CD4-positive, alpha-beta T cell (primary cell): ENCODE measurements at regions not wholly inside any gene's neighbourhood (a gene's known extent, or its start where the extent isn't known, plus 50 kb on each side); places are given as distances from the start of the nearest gene placed in this dataset.

Experiments
- ATAC-seq: fragments of 200-7000 bp; cut with Tn5 transposase; one replicate; pipeline ENCODE4 v1.10.0; 2022; ENCODE audit warnings: mild to moderate bottlenecking; ENCODE audit not compliant: poor library complexity
- CTCF ChIA-PET: fragments of 350-600 bp; sonication (Branson Sonifier 250); formaldehyde crosslinking; loops from one replicate; lab custom pipeline; 2021; ENCODE audit warnings: antibody characterized with exemption, inconsistent platforms; lab: Charles Lee
- POLR2A ChIA-PET: fragments of 350-600 bp; sonication (Branson Sonifier 250); formaldehyde crosslinking; loops from one replicate; lab custom pipeline; 2021; ENCODE audit warnings: antibody characterized with exemption, inconsistent platforms; lab: Charles Lee
- DNase-seq, 14 experiments: peaks; one replicate each; pipeline ENCODE4 v3.0.0-alpha.2; 2013 to 2020; ENCODE audit warnings: mixed read lengths in 2 of 14
- H3K27ac ChIP-seq, 2 donors: one replicate each; pipeline versions ENCODE4 v1.5.1 to v1.7.0; 2013; ENCODE audit warnings: low read length in 2 of 2, low read depth in 1 of 2, mild to moderate bottlenecking in 1 of 2
- H3K27me3 ChIP-seq, 2 experiments: 1 replicate in 1 of 2; 2 replicates in 1 of 2; pipeline versions ENCODE4 v1.6.1 to v1.7.0; 2013; ENCODE audit warnings: low read length in 2 of 2, control low read depth in 1 of 2, mild to moderate bottlenecking in 1 of 2, moderate library complexity in 1 of 2; ENCODE audit not compliant: insufficient read depth in 2 of 2, control insufficient read depth in 1 of 2
- H3K36me3 ChIP-seq: one replicate; pipeline ENCODE4 v1.6.1; 2013; ENCODE audit warnings: low read length, control low read depth; ENCODE audit not compliant: insufficient read depth
- H3K4me1 ChIP-seq: one replicate; pipeline ENCODE4 v1.6.1; 2013; ENCODE audit warnings: low read length, control low read depth; ENCODE audit not compliant: insufficient read depth
- H3K4me3 ChIP-seq: one replicate; pipeline ENCODE4 v1.5.1; 2013; ENCODE audit warnings: mild to moderate bottlenecking, low read length, moderate library complexity
- H3K9me3 ChIP-seq, 2 experiments: 1 replicate in 1 of 2; 2 replicates in 1 of 2; pipeline versions ENCODE4 v1.6.1 to v1.7.0; 2013; ENCODE audit warnings: low read length in 2 of 2, mild to moderate bottlenecking in 2 of 2, control low read depth in 1 of 2, moderate library complexity in 1 of 2; ENCODE audit not compliant: control insufficient read depth in 1 of 2, insufficient read depth in 1 of 2
- H3K27ac Mint-ChIP-seq: one replicate; pipeline ENCODE4 v1.8.0; 2020; ENCODE audit warnings: mixed read lengths
- H3K27me3 Mint-ChIP-seq: one replicate; pipeline ENCODE4 v1.8.0; 2021; ENCODE audit warnings: mixed read lengths
- H3K36me3 Mint-ChIP-seq: one replicate; pipeline ENCODE4 v1.8.0; 2021; ENCODE audit warnings: low read depth, mixed read lengths
- H3K4me1 Mint-ChIP-seq: one replicate; pipeline ENCODE4 v1.8.0; 2021; ENCODE audit warnings: low read depth, mixed read lengths
- H3K4me3 Mint-ChIP-seq: one replicate; pipeline ENCODE4 v1.8.0; 2020; ENCODE audit warnings: mild to moderate bottlenecking, mixed read lengths
- H3K9me3 Mint-ChIP-seq: one replicate; pipeline ENCODE4 v1.8.0; 2020; ENCODE audit warnings: mixed read lengths
- CTCF ChIP-seq: fragments of 200-600 bp; IDR thresholded peaks from one replicate; pipeline ENCODE4 v1.8.0; 2022; ENCODE audit warnings: antibody characterized with exemption, mild to moderate bottlenecking
- intact Hi-C, 2 experiments: fragments of 100-400 bp; cut with DNase I in 1 of 2; cut with micrococcal nuclease in 1 of 2; formaldehyde crosslinking; loops; one replicate each; pipeline versions ENCODE4 v1.15.1 to v1.9.0; 2023 to 2025; cut with DNase I, micrococcal nuclease

GRCh38 chr5:74945561-74946165 lies 79.5 kb upstream of the FAM169A start:
- no peaks in the 10 kb centered on the region for H3K36me3 Mint-ChIP-seq
- ATAC-seq (no peak), DNase-seq (peak in 1 of 14 experiments; percentile 9)
- no peaks in the 10 kb centered on the region for H3K4me1 Mint-ChIP-seq
- no peak overlapping the region for H3K27ac Mint-ChIP-seq
- TF ChIP-seq CTCF = peak; percentile 13
- H3K4me3 Mint-ChIP-seq = no peak overlapping the region
- ChIA-PET CTCF (no interaction called here), POLR2A (no interaction called here)
- peaks cover 5% of the 10 kb centered on the region for H3K27me3 Mint-ChIP-seq
- intact Hi-C loops = no loop called here
- Histone ChIP-seq H3K4me1 (no peaks in the 10 kb centered on the region), H3K27me3 (no peaks in the 10 kb centered on the region), H3K4me3 (no peak overlapping the region), H3K36me3 (no peaks in the 10 kb centered on the region), H3K9me3 (no peaks in the 10 kb centered on the region), H3K27ac (no peak overlapping the region)
- H3K9me3 Mint-ChIP-seq = no peaks in the 10 kb centered on the region

DNA sequence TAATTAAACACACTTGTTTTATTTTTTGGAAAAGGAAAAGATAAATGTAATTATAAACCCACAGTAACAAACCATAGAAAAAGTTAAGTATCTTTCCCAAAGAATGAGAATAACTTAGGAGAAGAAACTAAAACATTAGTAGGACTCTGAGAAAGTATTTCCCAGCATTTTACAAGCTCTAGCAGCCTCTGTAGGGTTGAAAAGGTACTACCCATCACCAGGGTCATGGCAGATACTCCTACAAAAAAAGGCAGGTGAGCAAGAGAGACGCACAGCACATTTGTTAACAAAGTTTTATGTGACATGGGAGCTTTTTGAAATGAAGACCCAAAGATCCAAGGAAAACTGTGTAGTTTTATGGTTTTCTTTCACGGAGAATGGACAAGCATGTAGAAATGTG lies 77.7 kb upstream of the FAM169A start:
- no peak overlapping the region for H3K27ac ChIP-seq
- CTCF ChIA-PET = no interaction called here
- ATAC-seq (no peak), DNase-seq (peak in 2 of 14 experiments; percentile 4 to 12)
- intact Hi-C loops = no loop called here
- POLR2A ChIA-PET = no interaction called here
- H3K9me3 ChIP-seq = no peaks in the 10 kb centered on the region
- H3K27me3 Mint-ChIP-seq = peaks cover 5% of the 10 kb centered on the region
- no peaks in the 10 kb centered on the region for H3K4me1 ChIP-seq
- no peak overlapping the region for H3K4me3 Mint-ChIP-seq
- no peaks in the 10 kb centered on the region for H3K36me3 Mint-ChIP-seq
- TF ChIP-seq CTCF = no peak
- no peak overlapping the region for H3K4me3 ChIP-seq
- no peak overlapping the region for H3K27ac Mint-ChIP-seq
- H3K27me3 ChIP-seq = no peaks in the 10 kb centered on the region
- no peaks in the 10 kb centered on the region for H3K9me3 Mint-ChIP-seq
- no peaks in the 10 kb centered on the region for H3K4me1 Mint-ChIP-seq
- H3K36me3 ChIP-seq = no peaks in the 10 kb centered on the region

GRCh38 chr5:74942622-74943286 lies 76.6 kb upstream of the FAM169A start:
- H3K9me3 ChIP-seq = no peaks in the 10 kb centered on the region
- H3K9me3 Mint-ChIP-seq = no peaks in the 10 kb centered on the region
- no peak overlapping the region for H3K27ac Mint-ChIP-seq
- DNase-seq (no peak), ATAC-seq (no peak)
- intact Hi-C loops = no loop called here
- no peaks in the 10 kb centered on the region for H3K27me3 ChIP-seq
- TF ChIP-seq CTCF = no peak
- H3K4me1 Mint-ChIP-seq = peaks cover 6% of the 10 kb centered on the region
- ChIA-PET POLR2A (interaction anchor here (1.0 kb wide), 1 partner anchor 293 kb away, joined by 3 read pairs; no protein-coding TSS in a partner anchor), CTCF (no interaction called here)
- H3K27ac ChIP-seq = no peak overlapping the region
- no peaks in the 10 kb centered on the region for H3K36me3 Mint-ChIP-seq
- H3K36me3 ChIP-seq = no peaks in the 10 kb centered on the region
- H3K4me1 ChIP-seq = no peaks in the 10 kb centered on the region
- no peak overlapping the region for H3K4me3 ChIP-seq
- H3K27me3 Mint-ChIP-seq = peaks cover 5% of the 10 kb centered on the region
- H3K4me3 Mint-ChIP-seq = no peak overlapping the region
